WTC11 (cell line): ENCODE measurements at regions not wholly inside any gene's neighbourhood (a gene's known extent, or its start where the extent isn't known, plus 50 kb on each side); places are given as distances from the start of the nearest gene placed in this dataset.

Experiments
- ATAC-seq: fragments of 200-7000 bp; cut with Tn5 transposase; 2 replicates; pipeline ENCODE4 v1.10.0; 2021; ENCODE audit warnings: mild to moderate bottlenecking, moderate library complexity
- CTCF ChIA-PET: fragments of 300-600 bp; sonication (Branson Sonifier 250); formaldehyde crosslinking; loops from one replicate; lab custom pipeline; 2021; ENCODE audit warnings: antibody characterized with exemption; lab: Charles Lee
- POLR2A ChIA-PET: fragments of 350-600 bp; sonication (Branson Sonifier 250); formaldehyde crosslinking; loops from one replicate; lab custom pipeline; 2021; ENCODE audit warnings: antibody characterized with exemption; lab: Charles Lee
- DNase-seq: peaks from one replicate; pipeline ENCODE4 v3.0.0; 2021; ENCODE audit warnings: low spot score
- H3K27ac Mint-ChIP-seq: 2 replicates; pipeline ENCODE4 v1.8.0; 2021; ENCODE audit warnings: mixed read lengths
- H3K27me3 Mint-ChIP-seq: 2 replicates; pipeline ENCODE4 v1.8.0; 2021; ENCODE audit warnings: low read depth, mild to moderate bottlenecking, moderate library complexity, mixed read lengths
- H3K36me3 Mint-ChIP-seq: 2 replicates; pipeline ENCODE4 v1.8.0; 2021; ENCODE audit warnings: mixed read lengths
- H3K4me1 Mint-ChIP-seq: 2 replicates; pipeline ENCODE4 v1.8.0; 2022; ENCODE audit warnings: mixed read lengths
- H3K4me3 Mint-ChIP-seq: 2 replicates; pipeline ENCODE4 v1.8.0; 2021; ENCODE audit warnings: mild to moderate bottlenecking, moderate library complexity, mixed read lengths
- H3K9me3 Mint-ChIP-seq: 2 replicates; pipeline ENCODE4 v1.8.0; 2021; ENCODE audit warnings: mixed read lengths
- ATF1 ChIP-seq: sonication (generic); formaldehyde crosslinking; IDR thresholded peaks from 2 replicates; pipeline ENCODE4 v1.8.1; 2023; ENCODE audit warnings: mild to moderate bottlenecking, moderate library complexity, missing genetic modification reagents
- CREB1 ChIP-seq: sonication (generic); formaldehyde crosslinking; IDR thresholded peaks from 2 replicates; pipeline ENCODE4 v1.8.0; 2023; ENCODE audit warnings: mild to moderate bottlenecking, missing genetic modification reagents
- GTF2I ChIP-seq: fragments of 250-450 bp; sonication (Bioruptor Pico); conservative IDR thresholded peaks from 2 replicates; pipeline ENCODE4 v1.4.0; 2021; ENCODE audit warnings: mild to moderate bottlenecking
- IRF2 ChIP-seq: sonication (generic); formaldehyde crosslinking; IDR thresholded peaks from 2 replicates; pipeline ENCODE4 v1.8.0; 2022; ENCODE audit warnings: low read depth, missing genetic modification reagents, borderline replicate concordance
- JAZF1 ChIP-seq: fragments of 250-450 bp; sonication (Bioruptor Pico); IDR thresholded peaks from 2 replicates; pipeline ENCODE4 v1.9.0; 2021; ENCODE audit warnings: moderate library complexity, mild to moderate bottlenecking, inconsistent platforms
- KAT7 ChIP-seq: sonication (generic); formaldehyde crosslinking; IDR thresholded peaks from 2 replicates; pipeline ENCODE4 v1.8.1; 2023; ENCODE audit warnings: missing genetic modification reagents, mild to moderate bottlenecking, borderline replicate concordance
- MYBL2 ChIP-seq: sonication (generic); formaldehyde crosslinking; IDR thresholded peaks from 2 replicates; pipeline ENCODE4 v1.8.1; 2023; ENCODE audit warnings: mild to moderate bottlenecking, moderate library complexity, missing genetic modification reagents
- NR2C2 ChIP-seq: sonication (generic); formaldehyde crosslinking; IDR thresholded peaks from 2 replicates; pipeline ENCODE4 v1.8.0; 2022; ENCODE audit warnings: mild to moderate bottlenecking, missing genetic modification reagents
- OVOL2 ChIP-seq: fragments of 250-450 bp; sonication (Bioruptor Pico); IDR thresholded peaks from 2 replicates; pipeline ENCODE4 v1.9.0; 2021; ENCODE audit warnings: mild to moderate bottlenecking, borderline replicate concordance
- PRRX2 ChIP-seq: fragments of 250-450 bp; sonication (Bioruptor Pico); IDR thresholded peaks from 2 replicates; pipeline ENCODE4 v1.8.0; 2021; ENCODE audit warnings: mild to moderate bottlenecking
- SMAD4 ChIP-seq: sonication (generic); formaldehyde crosslinking; IDR thresholded peaks from 2 replicates; pipeline ENCODE4 v1.8.0; 2022; ENCODE audit warnings: mild to moderate bottlenecking, missing genetic modification reagents
- SP1 ChIP-seq: sonication (generic); formaldehyde crosslinking; conservative IDR thresholded peaks from 2 replicates; pipeline ENCODE4 v1.8.1; 2022; ENCODE audit warnings: missing genetic modification reagents
- ZBTB21 ChIP-seq: sonication (generic); formaldehyde crosslinking; IDR thresholded peaks from 2 replicates; pipeline ENCODE4 v1.8.1; 2023; ENCODE audit warnings: mild to moderate bottlenecking, missing genetic modification reagents, borderline replicate concordance
- ZNF219 ChIP-seq: sonication (generic); formaldehyde crosslinking; IDR thresholded peaks from 2 replicates; pipeline ENCODE4 v1.8.0; 2023; ENCODE audit warnings: missing genetic modification reagents, mild to moderate bottlenecking, borderline replicate concordance
- TF ChIP-seq, protein P1 (sequence below): sonication (generic); formaldehyde crosslinking; IDR thresholded peaks from 2 replicates; pipeline ENCODE4 v1.8.0; 2023; ENCODE audit warnings: mild to moderate bottlenecking, missing genetic modification reagents
- TF ChIP-seq, protein P2 (sequence below): sonication (generic); formaldehyde crosslinking; IDR thresholded peaks from 2 replicates; pipeline ENCODE4 v1.8.1; 2023; ENCODE audit warnings: mild to moderate bottlenecking, missing genetic modification reagents, borderline replicate concordance
- TF ChIP-seq, protein P3 (sequence below): sonication (generic); formaldehyde crosslinking; IDR thresholded peaks from 2 replicates; pipeline ENCODE4 v1.8.0; 2023; ENCODE audit warnings: missing genetic modification reagents, mild to moderate bottlenecking, borderline replicate concordance
- TF ChIP-seq, protein P4 (sequence below): sonication (generic); formaldehyde crosslinking; IDR thresholded peaks from 2 replicates; pipeline ENCODE4 v1.8.0; 2022; ENCODE audit warnings: missing genetic modification reagents

DNA sequence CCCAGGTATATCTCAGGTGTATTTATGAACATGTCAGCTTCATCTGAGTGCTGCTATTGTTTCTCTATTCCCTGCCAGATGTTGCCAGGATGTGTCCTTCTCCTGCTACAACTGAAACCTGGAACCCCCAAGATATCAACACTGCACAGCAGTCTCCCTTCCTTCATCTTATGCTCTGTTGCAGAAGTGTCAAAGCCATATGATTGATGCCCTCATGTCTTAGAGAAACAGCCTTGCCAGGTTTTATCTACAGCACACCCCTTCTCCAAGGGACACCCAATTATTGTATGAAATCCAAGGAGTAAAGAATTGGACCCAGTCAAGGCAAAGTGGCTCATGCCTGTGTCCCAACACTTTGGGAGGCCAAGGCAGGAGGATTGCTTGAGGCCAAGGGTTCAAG lies 60.5 kb upstream of the GHITM start:
- POLR2A ChIA-PET, result no interaction called here
- Mint-ChIP-seq H3K36me3 (no peaks in the 10 kb centered on the region), H3K4me3 (no peak overlapping the region), H3K4me1 (peaks cover 9% of the 10 kb centered on the region), H3K9me3 (peaks cover under 1% of the 10 kb centered on the region)
- ATAC-seq, result no peak
- TF ChIP-seq CREB1 (no peak), ATF1 (CRISPR knock-in tag) (no peak), MYBL2 (CRISPR knock-in tag) (no peak), JAZF1 (CRISPR knock-in tag) (no peak), SP1 (CRISPR knock-in tag) (no peak), KAT7 (CRISPR knock-in tag) (no peak), PRRX2 (CRISPR knock-in tag) (no peak)
- TF ChIP-seq, protein P1, sequence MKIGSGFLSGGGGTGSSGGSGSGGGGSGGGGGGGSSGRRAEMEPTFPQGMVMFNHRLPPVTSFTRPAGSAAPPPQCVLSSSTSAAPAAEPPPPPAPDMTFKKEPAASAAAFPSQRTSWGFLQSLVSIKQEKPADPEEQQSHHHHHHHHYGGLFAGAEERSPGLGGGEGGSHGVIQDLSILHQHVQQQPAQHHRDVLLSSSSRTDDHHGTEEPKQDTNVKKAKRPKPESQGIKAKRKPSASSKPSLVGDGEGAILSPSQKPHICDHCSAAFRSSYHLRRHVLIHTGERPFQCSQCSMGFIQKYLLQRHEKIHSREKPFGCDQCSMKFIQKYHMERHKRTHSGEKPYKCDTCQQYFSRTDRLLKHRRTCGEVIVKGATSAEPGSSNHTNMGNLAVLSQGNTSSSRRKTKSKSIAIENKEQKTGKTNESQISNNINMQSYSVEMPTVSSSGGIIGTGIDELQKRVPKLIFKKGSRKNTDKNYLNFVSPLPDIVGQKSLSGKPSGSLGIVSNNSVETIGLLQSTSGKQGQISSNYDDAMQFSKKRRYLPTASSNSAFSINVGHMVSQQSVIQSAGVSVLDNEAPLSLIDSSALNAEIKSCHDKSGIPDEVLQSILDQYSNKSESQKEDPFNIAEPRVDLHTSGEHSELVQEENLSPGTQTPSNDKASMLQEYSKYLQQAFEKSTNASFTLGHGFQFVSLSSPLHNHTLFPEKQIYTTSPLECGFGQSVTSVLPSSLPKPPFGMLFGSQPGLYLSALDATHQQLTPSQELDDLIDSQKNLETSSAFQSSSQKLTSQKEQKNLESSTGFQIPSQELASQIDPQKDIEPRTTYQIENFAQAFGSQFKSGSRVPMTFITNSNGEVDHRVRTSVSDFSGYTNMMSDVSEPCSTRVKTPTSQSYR (CRISPR knock-in tag), result no peak
- TF ChIP-seq, protein P2, sequence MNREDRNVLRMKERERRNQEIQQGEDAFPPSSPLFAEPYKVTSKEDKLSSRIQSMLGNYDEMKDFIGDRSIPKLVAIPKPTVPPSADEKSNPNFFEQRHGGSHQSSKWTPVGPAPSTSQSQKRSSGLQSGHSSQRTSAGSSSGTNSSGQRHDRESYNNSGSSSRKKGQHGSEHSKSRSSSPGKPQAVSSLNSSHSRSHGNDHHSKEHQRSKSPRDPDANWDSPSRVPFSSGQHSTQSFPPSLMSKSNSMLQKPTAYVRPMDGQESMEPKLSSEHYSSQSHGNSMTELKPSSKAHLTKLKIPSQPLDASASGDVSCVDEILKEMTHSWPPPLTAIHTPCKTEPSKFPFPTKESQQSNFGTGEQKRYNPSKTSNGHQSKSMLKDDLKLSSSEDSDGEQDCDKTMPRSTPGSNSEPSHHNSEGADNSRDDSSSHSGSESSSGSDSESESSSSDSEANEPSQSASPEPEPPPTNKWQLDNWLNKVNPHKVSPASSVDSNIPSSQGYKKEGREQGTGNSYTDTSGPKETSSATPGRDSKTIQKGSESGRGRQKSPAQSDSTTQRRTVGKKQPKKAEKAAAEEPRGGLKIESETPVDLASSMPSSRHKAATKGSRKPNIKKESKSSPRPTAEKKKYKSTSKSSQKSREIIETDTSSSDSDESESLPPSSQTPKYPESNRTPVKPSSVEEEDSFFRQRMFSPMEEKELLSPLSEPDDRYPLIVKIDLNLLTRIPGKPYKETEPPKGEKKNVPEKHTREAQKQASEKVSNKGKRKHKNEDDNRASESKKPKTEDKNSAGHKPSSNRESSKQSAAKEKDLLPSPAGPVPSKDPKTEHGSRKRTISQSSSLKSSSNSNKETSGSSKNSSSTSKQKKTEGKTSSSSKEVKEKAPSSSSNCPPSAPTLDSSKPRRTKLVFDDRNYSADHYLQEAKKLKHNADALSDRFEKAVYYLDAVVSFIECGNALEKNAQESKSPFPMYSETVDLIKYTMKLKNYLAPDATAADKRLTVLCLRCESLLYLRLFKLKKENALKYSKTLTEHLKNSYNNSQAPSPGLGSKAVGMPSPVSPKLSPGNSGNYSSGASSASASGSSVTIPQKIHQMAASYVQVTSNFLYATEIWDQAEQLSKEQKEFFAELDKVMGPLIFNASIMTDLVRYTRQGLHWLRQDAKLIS (CRISPR knock-in tag), result no peak
- TF ChIP-seq, all 79 proteins: peak for 0
- Mint-ChIP-seq H3K27me3 (peaks cover 2% of the 10 kb centered on the region; the same call in 1 of the 2 replicates), H3K27ac (no peak overlapping the region)
- DNase-seq, result no peak
- CTCF ChIA-PET, result interaction anchor here (1.1 to 1.2 kb wide), 2 partner anchors 28 to 52 kb away, joined by 3 read pairs; no protein-coding TSS in a partner anchor

DNA sequence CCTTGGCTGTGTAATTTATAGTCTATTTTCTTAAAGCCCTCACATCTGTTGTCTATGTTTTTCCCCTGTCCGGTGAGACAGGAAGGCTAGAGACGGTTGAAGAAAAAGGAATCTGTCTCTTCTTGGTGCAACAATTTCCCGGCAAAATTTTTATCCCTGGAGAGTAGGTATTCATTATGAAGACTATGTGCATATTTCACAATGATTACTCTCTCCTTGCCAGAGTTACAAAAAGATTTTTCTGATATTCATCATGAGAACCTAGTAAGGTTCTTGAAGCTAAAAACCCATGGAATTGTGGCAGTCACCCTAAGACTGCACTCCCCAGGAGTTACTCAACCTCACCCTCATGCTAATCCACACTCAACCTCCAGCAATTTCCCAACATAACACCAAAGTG lies 55.0 kb upstream of the GHITM start:
- Mint-ChIP-seq H3K4me1 (peaks cover 12% of the 10 kb centered on the region), H3K36me3 (no peaks in the 10 kb centered on the region), H3K27me3 (peaks cover 7% of the 10 kb centered on the region), H3K9me3 (peaks cover 12% of the 10 kb centered on the region), H3K27ac (no peak overlapping the region), H3K4me3 (no peak overlapping the region)
- DNase-seq (no peak), ATAC-seq (no peak)
- TF ChIP-seq, protein P3, sequence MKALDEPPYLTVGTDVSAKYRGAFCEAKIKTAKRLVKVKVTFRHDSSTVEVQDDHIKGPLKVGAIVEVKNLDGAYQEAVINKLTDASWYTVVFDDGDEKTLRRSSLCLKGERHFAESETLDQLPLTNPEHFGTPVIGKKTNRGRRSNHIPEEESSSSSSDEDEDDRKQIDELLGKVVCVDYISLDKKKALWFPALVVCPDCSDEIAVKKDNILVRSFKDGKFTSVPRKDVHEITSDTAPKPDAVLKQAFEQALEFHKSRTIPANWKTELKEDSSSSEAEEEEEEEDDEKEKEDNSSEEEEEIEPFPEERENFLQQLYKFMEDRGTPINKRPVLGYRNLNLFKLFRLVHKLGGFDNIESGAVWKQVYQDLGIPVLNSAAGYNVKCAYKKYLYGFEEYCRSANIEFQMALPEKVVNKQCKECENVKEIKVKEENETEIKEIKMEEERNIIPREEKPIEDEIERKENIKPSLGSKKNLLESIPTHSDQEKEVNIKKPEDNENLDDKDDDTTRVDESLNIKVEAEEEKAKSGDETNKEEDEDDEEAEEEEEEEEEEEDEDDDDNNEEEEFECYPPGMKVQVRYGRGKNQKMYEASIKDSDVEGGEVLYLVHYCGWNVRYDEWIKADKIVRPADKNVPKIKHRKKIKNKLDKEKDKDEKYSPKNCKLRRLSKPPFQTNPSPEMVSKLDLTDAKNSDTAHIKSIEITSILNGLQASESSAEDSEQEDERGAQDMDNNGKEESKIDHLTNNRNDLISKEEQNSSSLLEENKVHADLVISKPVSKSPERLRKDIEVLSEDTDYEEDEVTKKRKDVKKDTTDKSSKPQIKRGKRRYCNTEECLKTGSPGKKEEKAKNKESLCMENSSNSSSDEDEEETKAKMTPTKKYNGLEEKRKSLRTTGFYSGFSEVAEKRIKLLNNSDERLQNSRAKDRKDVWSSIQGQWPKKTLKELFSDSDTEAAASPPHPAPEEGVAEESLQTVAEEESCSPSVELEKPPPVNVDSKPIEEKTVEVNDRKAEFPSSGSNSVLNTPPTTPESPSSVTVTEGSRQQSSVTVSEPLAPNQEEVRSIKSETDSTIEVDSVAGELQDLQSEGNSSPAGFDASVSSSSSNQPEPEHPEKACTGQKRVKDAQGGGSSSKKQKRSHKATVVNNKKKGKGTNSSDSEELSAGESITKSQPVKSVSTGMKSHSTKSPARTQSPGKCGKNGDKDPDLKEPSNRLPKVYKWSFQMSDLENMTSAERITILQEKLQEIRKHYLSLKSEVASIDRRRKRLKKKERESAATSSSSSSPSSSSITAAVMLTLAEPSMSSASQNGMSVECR (CRISPR knock-in tag), result no peak
- TF ChIP-seq SMAD4 (CRISPR knock-in tag) (no peak), ZBTB21 (no peak), NR2C2 (CRISPR knock-in tag) (no peak), MYBL2 (CRISPR knock-in tag) (no peak), IRF2 (CRISPR knock-in tag) (no peak), ZNF219 (CRISPR knock-in tag) (no peak), GTF2I (no peak), OVOL2 (CRISPR knock-in tag) (no peak)
- TF ChIP-seq, protein P4, sequence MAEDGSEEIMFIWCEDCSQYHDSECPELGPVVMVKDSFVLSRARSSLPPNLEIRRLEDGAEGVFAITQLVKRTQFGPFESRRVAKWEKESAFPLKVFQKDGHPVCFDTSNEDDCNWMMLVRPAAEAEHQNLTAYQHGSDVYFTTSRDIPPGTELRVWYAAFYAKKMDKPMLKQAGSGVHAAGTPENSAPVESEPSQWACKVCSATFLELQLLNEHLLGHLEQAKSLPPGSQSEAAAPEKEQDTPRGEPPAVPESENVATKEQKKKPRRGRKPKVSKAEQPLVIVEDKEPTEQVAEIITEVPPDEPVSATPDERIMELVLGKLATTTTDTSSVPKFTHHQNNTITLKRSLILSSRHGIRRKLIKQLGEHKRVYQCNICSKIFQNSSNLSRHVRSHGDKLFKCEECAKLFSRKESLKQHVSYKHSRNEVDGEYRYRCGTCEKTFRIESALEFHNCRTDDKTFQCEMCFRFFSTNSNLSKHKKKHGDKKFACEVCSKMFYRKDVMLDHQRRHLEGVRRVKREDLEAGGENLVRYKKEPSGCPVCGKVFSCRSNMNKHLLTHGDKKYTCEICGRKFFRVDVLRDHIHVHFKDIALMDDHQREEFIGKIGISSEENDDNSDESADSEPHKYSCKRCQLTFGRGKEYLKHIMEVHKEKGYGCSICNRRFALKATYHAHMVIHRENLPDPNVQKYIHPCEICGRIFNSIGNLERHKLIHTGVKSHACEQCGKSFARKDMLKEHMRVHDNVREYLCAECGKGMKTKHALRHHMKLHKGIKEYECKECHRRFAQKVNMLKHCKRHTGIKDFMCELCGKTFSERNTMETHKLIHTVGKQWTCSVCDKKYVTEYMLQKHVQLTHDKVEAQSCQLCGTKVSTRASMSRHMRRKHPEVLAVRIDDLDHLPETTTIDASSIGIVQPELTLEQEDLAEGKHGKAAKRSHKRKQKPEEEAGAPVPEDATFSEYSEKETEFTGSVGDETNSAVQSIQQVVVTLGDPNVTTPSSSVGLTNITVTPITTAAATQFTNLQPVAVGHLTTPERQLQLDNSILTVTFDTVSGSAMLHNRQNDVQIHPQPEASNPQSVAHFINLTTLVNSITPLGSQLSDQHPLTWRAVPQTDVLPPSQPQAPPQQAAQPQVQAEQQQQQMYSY (CRISPR knock-in tag), result no peak
- ChIA-PET CTCF (interaction anchor here (0.6 kb wide), 1 partner anchor 58 kb away, joined by 3 read pairs; no protein-coding TSS in a partner anchor), POLR2A (no interaction called here)
